Activated CD4-positive, alpha-beta T cell treated with anti-CD3 and anti-CD28 coated beads, Interleukin-10, Interleukin-2, amounts not matched to agents 100 ng/mL and 50 ng/mL, durations not matched to agents 16 hours and 8 hours (primary cell): ENCODE measurements at regions not wholly inside any gene's neighbourhood (a gene's known extent, or its start where the extent isn't known, plus 50 kb on each side); places are given as distances from the start of the nearest gene placed in this dataset.

Source experiments
- DNase-seq: peaks from one replicate; pipeline ENCODE4 v3.0.0-alpha.2; 2020

DNA sequence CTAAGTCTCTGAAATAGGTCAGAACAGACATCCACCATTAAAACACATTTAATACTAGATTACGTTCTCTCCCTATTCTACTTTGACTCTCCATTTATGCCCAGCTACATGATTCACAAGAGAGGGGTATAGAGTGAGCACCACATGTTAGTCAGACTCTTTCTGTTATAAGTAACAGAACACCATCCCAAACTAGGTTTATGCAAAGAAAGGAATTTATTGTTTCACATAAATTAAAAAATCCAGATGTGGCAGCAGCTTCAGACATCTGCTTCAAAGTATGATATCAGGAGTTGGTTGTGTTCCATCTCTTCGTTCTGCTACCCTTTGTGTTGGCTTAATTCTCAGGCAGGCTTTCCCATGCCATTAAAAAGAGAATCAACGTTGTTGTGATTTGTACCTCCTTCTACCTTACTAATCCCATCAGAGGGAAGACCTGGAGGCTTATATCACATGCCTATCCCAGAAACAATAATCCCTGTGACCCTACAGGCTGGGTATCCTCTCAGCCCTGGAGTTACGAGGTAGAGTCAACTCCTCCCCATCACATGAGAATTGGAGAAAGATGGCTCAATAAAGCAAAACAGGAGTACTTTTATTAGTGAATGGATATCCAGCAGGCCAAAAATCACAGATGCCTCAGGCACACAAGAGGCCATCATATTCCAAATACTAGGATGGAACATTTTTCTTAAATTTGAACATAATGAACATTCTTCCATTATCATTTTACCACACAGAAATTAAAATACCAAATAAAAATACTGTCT is 163.2 kb downstream of the SLC7A11 start:
- DNase-seq, result no peak

DNA sequence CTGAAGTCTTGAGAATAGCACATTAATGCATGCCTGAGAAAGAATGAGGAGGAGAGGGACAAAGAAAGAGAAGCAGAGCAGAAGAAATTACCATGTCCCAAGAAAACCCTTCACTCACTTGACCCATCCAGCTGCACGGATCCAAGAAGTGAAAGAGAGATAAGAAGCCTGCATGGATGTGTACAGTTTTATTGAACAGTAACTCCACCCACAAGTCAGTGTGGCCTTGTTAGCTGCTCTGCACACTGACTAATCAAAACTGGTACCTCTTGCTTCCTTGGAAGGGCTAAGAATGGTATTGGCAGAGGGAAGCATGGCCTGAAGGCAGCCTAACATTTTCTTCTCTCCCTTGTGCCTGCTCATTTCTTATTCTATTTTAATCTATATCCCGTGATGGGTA is 163.9 kb downstream of the SLC7A11 start:
- no peak for DNase-seq

DNA sequence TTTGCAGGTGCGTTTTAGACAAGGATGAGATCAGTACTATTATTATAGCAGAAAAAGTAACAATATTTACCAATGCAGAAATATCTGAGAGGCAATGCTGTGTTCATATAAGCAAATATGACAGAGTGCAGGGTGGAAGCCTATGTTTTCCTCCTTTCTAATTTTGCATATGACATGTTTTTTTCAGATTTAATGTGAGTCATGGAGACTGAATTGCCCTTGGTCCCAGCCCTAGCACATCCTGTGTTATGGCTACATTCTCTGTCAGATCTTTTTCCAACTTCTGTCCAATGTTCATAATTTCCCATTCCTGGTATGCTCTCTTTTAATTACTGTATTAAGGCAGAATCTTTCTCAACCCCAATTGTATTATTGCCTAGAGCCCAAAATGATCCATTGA is 165.6 kb downstream of the SLC7A11 start:
- DNase-seq, result no peak

DNA sequence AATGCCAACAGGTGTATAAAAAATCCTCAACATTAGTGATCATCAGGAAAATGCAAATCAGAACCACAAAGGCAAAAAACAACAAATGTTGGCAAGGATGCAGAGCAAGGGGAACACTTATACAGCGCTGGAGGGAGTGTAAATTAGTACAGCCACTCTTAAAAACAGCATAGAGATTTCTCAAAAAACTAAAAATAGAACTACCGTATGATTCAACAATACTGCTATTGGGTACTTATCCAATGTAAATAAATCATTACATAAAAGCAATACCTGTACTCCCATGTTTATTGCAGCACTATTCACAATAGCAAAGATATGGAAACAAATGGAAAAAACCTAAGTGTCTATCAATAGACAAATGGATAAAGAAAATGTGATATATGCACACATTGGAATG is 171.3 kb downstream of the SLC7A11 start:
- no peak for DNase-seq

DNA sequence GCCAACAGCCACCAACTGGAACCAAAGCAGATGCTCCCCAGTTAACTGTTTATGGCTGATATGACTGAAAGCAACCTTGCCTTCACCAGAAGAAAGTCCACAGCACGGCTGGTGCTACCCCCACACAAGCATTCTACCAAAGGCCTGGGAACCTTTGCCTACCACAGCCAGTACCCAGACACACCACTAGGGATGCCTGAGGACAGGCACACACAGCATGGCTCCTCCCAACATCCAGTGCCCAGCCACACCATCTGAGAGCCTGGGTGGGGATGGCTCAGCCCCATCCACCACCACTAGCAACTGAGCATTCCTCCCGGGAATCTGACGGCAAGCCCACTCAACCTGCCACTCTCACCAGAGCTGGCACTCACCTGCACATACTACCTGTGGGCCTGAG is 178.6 kb downstream of the SLC7A11 start:
- DNase-seq, result no peak

DNA sequence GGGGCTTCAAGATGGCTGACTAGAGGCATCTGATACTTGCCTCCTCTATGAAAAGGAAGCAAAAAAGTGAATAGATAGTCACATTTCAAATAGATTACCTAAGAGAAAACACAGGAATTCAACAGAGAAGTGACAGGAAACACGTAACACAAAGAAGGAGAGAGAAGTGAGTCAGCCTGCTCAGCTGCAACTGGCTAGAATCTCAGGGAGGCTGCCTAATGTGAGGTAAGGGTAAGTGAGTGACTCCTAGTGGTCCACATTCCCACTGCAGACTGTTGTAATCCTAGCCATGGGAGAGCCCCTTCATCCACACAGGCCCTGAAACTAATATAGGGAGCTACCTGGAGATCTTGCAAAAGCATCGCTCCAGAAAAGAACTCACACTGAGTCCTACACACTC is 179.2 kb downstream of the SLC7A11 start:
- DNase-seq, result no peak

DNA sequence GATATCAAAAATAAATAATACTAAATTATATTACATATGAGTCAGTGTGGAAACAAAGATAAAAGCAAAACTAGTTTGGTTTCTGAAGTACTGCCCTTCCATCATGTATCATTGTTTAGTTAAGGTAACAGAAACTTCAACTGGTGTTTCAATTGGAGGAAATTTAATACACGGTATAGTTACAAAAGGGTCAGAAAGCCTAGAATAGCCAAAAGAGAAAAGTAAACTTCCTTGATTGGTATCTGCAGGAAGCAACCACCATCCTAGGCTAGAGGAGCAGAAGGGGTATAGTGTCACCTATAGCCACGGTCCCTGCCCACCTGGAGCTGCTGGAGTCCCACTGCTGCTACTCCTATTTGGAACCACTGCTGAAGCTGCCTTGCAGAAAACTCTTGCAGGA is 185.6 kb downstream of the SLC7A11 start:
- DNase-seq, result no peak

DNA sequence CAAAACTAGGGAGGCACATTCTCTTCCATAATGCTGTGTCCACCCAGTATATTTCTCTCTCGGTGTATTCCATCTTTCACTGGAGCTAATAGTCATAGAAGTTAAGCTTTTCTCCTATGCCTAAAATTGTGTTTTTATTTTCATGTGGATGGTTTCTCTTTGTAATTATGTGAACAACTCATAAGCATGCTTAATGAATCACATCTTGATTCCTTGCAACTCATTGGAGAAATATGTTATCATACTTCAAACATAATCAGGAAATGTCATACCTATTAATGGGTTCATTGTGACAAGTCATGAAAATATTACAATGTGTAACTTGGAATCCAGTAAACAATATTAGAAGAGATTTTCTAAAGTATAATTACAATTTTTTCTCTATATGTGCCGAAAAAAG is 186.3 kb downstream of the SLC7A11 start:
- no peak for DNase-seq

DNA sequence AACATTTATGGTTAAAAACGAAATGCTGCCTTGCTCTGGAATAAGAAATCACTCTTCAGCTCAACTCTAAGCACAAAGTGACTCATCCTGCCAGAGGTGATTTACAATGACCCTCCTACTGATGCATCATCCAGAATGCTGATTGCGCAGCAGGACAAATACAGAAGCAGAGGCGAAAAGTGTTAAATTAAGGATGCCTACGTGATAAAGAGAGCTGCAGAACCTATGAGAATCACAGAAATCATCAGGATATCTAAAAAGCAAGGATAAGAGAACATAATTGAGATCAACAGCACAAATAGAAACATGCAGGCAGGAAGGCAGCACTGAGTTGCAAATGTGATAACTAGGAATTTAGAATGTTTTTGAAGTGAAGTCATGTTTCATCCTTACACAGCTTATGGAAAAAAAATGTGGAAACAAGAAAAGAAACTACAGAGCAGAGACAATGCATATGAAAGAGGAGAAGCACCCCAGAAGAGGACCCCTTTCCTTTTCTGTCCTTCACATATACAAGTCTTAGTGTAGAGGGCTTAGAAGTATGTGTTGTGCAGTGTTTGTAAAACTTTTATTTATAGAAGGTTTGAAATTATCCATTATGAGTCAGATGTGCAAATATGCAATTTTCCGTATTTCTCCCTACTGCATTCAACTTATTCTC is 188.4 kb downstream of the SLC7A11 start:
- DNase-seq, result no peak

DNA sequence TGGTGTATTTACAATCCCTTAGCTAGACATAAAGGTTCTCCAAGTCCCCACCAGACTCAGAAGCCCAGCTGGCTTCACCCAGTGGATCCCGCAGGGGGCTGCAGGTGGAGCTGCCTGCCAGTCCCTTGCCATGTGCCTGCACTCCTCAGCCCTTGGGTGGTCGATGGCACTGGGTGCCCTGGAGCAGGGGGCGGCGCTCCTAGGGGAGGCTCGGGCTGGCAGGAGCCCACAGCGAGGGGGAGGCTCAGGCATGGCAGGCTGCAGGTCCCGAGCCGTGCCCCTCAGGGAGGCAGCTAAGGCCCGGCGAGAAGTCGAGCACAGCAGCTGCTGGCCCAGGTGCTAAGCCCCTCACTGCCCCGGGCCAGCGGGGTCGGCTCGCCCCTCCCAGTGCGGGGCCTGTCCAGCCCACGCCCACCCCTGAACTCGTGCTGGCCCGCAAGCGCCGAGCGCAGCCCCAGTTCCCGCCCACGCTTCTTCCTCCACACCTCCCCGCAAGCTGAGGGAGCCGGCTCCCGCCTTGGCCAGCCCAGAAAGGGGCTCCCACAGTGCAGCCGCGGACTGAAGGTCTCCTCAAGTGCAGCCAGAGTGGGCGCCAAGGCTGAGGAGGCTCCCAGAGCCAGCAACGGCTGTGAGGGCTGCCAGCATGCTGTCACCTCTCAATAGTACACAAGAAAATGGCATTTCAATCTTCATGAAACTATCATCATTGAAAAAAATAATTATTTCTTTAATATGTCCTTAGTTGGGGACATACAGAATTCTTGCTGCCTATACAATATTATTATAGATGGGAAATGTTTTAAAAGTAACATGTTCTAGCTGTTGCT is 189.1 kb downstream of the SLC7A11 start:
- DNase-seq, result no peak

DNA sequence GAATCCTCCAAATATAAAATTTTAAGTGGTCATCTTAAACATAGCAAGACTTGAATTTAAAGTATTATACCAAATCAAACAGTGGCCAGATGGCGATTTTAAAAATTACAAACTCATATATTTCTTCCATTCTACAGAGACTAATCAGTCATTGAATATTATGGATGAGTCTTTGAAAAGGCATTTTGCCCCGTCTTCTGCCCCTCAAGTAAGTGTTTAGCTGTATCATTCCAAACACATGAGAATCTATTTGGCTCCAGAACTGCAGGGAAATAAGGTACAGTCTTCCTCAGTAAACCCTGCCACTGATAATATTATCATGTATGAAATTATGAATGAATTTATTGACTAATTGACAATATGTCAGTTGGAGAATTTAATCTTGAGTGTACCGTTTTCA is 191.0 kb downstream of the SLC7A11 start:
- DNase-seq, result no peak

DNA sequence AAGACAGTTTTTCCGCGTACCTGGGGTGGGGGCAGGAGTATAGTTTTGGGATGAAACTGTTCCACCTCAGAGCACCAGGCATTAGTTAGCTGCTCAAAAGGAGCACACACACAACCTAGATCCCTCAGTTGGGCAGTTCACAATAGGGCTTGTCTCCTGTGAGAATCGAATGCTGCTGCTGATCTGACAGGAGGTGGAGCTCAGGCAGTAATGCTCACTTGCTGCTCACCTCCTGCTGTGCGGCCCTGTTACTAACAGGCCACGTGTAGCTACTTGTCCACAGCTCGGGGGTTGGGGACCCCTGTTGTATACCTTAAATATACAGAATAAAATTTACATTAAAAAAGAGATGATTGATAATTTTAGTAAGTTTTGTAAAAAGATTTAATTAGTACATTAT is 191.5 kb downstream of the SLC7A11 start:
- DNase-seq, result no peak

DNA sequence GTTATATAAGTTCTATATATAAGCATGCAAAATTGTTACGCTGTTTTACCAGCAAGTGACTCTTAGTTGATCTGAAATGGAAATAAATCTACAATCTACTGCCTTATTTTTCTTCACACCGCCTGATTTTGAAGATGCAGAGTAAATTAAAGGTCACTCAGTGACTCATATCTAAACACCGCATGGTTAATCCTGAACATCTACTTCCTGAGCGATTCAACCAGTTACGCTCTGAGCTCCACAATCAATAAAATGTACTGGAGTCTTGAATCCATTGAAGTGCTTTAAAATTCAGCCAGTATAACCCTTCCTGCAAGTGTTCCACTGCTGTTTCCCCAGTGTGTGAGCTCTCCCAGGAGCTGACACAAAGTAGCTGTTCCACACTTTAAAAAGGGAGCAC is 192.8 kb downstream of the SLC7A11 start:
- no peak for DNase-seq

DNA sequence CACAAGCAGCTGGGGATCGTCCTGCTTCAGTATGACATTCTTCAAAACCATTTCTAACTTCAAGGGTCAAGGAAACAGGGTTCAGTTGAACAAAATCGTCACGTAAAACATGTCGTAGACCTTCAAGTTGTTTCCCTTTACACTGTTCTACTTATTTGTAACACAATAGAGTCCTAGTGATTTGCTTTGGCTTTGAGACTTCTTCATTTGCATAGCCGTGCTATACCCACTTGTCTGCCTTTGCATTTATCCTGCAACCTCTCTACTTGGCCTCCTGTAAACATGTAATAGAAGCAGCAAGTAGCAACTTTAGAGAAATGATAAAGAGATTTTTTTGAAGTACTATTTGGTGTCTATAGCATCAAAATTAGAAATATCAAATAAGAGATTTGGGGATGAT is 194.9 kb downstream of the SLC7A11 start:
- DNase-seq, result no peak

DNA sequence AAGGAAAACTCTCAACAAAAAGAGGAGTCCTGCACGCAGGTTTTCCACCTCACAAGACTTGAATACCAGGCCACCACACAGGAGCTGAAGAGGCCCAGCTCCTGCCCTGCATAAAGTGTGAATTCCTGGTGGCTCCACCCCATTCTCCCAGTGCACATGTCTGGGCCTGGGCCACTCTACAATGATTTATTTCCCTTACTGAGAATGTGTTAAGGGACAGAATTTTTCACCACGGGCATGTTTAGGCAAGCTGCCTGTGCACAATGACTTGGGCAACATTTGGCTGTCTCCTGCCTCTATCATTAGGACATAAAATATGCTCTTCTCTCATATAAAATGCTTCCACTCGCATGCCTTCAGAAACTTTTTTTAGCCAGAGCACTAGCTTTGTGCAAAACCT is 197.1 kb downstream of the SLC7A11 start:
- DNase-seq, result no peak

DNA sequence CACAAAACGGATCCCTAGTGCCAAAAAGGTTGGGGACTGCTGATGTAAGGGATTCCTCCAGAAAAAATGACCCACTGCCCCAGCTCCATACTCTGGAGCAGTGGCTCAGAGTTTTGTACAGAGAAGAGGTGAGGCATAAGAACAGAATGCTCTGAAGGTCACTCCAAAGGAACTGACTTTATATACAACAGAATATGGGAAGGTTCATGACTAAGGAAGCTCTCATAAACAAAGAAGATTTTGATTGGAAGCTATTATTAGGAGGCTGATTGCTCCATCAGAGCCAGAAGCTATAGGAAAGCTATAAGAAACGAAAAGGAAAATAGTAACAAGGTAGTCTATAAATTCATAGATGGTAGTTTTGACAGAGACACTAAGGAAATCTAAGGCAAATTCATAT is 203.1 kb downstream of the SLC7A11 start:
- DNase-seq, result no peak

DNA sequence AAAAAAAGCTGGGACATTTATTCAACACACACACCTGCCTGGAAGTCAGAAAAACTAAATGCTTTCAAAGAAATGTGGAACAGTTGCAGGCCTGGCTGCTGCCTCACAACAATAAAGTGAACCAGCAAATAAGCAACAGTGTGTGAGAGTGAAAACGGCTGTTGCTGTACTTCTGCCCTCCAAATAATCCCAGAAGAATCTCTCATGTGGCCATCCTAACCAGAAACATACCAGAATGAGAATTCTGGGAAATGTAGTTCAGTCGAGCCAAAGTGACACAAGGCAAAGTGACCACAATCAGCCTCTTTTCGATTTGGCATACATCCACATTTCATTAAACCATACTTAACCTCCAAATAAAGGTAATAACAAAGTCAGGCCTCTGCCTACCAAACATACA is 204.5 kb downstream of the SLC7A11 start:
- no peak for DNase-seq

DNA sequence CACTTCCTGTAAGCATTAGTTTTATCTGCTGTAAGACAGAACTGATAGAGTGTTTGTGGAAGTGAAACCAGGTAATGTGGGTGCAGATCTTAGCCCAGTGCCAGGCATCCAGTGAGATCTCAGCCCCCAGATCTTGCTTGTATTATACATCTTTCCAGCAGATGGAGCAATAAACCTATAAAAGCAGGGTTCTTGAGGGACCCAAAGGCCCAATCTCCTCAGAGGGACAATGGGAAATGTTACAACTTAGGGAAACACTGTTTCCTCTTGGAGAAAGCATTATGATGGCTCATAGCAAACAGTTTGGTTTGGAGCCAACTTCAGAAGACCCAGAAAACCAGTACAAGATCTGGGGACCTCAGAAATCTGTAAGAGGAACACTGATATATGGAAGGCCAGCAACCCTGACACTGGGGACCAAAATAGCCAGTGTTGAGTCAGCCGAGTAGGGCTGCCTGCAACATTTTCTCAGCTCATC is 206.3 kb downstream of the SLC7A11 start:
- peak; percentile 33 for DNase-seq

DNA sequence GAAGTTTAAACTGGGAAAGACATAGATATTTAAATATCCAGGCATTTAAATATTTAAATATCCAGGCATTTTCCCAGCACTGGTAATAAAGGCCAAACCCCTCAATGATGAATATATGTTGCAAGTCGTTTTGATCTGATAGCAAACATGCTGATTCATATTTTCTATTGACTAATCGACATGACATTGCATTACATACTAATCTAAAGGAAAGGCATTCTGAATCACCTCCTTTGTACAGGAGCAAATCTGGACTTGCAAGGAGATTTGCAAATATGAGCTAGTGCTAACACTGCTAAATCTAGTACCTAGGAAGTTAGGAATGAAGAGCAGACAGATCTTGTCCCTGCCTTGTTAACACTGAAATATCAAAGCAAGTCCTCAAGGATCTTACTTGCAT is 207.3 kb downstream of the SLC7A11 start:
- DNase-seq, result no peak

DNA sequence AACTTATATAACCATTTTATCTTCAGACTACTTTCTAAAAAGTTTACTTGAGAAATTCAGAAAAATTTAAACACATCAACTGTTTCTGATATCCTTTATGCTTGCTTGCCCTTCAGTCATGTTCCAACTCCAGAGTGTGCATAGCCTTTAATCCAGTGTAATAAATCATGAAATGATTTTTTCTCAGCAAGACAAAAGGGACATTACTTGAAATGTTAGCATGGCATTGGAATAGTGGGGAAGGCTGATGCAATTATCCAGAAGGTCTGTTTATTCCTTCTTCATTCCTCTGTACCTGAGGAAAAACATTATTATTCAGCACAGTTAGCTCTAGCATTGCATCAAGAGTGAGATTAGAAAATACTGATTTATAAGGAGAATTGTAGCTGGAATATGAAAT is 209.9 kb downstream of the SLC7A11 start:
- DNase-seq, result no peak

DNA sequence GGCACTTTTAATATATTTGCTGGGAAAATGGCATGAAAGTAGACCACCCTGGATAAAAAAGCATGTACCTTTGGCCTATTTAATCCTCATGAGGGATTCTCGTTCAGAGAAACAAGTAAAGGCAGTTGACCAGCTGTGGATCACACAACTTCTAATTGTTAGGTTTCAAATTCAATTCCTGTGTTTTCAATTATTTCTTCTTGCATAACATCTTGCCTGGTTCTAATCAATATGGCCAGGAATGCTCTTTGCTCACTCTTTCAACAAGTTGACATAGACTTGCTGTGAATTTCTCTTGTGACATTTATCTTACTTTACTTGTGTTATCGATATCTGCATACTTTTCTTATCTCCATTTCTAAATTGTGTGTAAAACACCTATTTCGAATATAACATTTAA is 211.8 kb downstream of the SLC7A11 start:
- no peak for DNase-seq

DNA sequence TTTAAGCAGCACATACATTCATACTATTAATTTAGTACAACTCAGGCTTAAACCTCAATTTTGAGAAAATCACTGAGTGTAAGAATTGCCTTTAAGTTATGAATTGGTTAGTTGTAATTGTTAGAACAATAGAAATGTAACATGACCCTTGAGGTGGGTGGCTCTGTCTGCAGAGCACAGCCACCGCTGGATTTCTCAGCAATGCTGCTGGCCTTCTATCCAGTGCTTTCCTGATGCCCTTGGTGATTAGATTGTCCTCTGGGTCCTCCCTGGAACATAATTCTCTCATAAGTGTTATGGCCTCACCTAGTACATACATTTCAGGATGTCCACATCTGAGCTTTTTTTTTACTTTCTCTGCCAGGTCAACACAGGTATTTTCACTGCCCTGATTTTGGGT is 213.2 kb downstream of the SLC7A11 start:
- DNase-seq, result no peak

DNA sequence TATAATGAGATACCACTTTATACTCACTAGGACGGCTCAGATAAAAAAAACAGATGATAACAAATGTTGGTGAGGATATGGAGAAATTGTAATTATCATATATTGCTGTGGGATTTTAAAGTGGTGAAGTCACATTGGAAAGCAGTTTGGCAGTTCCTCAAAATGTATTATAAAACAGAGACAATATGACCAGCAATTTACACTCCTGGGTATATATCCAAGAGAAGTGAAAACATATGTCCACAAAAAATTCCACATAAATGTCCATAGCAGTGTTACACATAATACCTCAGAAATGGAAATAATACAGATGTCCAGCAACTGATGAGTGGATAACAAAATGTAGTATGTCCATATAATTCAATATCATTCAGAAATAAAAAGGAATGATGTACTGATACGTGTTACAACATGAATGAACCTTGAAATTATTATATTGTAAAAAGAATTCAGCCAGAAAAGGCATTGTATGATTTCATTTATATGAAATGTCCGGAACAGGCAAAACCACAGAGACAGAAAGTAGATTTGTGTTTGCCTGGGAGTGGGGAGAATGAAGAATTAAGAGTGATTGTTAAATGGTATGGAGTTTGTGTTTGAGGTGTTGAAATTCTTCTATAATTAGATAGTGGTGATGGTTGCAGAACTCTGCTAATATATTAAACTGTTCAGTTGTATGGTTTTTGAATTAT is 220.9 kb downstream of the SLC7A11 start:
- no peak for DNase-seq
